Esophagus muscularis mucosa (tissue), 4 donors: ENCODE measurements at regions not wholly inside any gene's neighbourhood (a gene's known extent, or its start where the extent isn't known, plus 50 kb on each side); places are given as distances from the start of the nearest gene placed in this dataset.

Experiments
- CTCF ChIP-seq, 3 experiments: fragments of 200-600 bp in 2 of 3; fragments of 450-650 bp in 1 of 3; sonication (generic) in 2 of 3; IDR thresholded peaks; one replicate each; pipeline ENCODE4 v1.5.1; 2017 to 2019; ENCODE audit warnings: antibody characterized with exemption in 3 of 3, mild to moderate bottlenecking in 2 of 3, moderate library complexity in 1 of 3
- EP300 ChIP-seq: sonication (generic); formaldehyde crosslinking; IDR thresholded peaks from one replicate; pipeline ENCODE4 v1.6.1; 2017; ENCODE audit warnings: antibody characterized with exemption
- POLR2A ChIP-seq: fragments of 450-650 bp; IDR thresholded peaks from one replicate; pipeline ENCODE4 v1.6.1; 2017; ENCODE audit warnings: antibody characterized with exemption, moderate library complexity, mild to moderate bottlenecking, low read depth
- POLR2AphosphoS5 ChIP-seq, 2 donors: sonication (generic); formaldehyde crosslinking; IDR thresholded peaks; one replicate each; pipeline ENCODE4 v1.6.1; 2017; ENCODE audit warnings: antibody characterized with exemption in 2 of 2

DNA sequence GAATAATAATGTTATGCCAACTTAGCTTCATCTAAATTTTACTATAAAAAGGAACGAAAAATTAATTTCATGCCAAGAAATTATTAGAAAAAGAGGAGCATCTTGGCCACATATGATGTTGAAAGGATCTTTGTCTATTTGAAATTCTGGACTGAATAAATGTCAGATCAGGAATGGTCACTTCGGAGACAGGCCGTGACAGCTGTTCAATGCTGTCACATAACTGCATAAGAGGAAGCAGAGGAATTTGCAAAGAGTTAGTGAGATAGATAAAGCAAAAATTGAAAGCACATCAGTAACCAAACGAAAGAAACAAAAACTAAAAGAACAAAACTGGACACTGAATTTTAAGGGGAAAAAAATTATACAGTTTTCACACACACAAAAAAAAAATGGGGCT, 100.9 kb downstream of the GASK1B start:
- TF ChIP-seq CTCF (IDR thresholded peaks at IDR 0.05) (no peak), POLR2A (no peak), POLR2AphosphoS5 (IDR thresholded peaks at IDR 0.05) (no peak), EP300 (no peak)
